Trophoblast cell (in vitro differentiated cells and primary cell): ENCODE measurements at regions not wholly inside any gene's neighbourhood (a gene's known extent, or its start where the extent isn't known, plus 50 kb on each side); places are given as distances from the start of the nearest gene placed in this dataset.
A peak's percentile ranks its signal among the peaks of the same experiment; 100 is the strongest.

Experiments
- DNase-seq, 2 donors: peaks; one replicate each; pipeline ENCODE4 v3.0.0-alpha.2; 2016
- H2AFZ ChIP-seq: 2 replicates; pipeline ENCODE4 v1.6.1; 2013; ENCODE audit warnings: low read length, moderate library complexity, mild to moderate bottlenecking; ENCODE audit not compliant: insufficient read depth, poor library complexity
- H2AK5ac ChIP-seq: 2 replicates; pipeline ENCODE4 v1.6.1; 2013; ENCODE audit warnings: mild to moderate bottlenecking, low read length
- H2BK120ac ChIP-seq: 2 replicates; pipeline ENCODE4 v1.6.1; 2013; ENCODE audit warnings: low read length, mild to moderate bottlenecking, moderate library complexity; ENCODE audit not compliant: insufficient read depth, poor library complexity
- H2BK12ac ChIP-seq: 2 replicates; pipeline ENCODE4 v1.6.1; 2013; ENCODE audit warnings: mild to moderate bottlenecking, low read length, moderate library complexity
- H2BK5ac ChIP-seq: 2 replicates; pipeline ENCODE4 v1.6.1; 2013; ENCODE audit warnings: low read length, low read depth, moderate library complexity, mild to moderate bottlenecking; ENCODE audit not compliant: poor library complexity
- H3K14ac ChIP-seq: 2 replicates; pipeline ENCODE4 v1.6.1; 2013; ENCODE audit warnings: mild to moderate bottlenecking, low read length
- H3K18ac ChIP-seq: 2 replicates; pipeline ENCODE4 v1.6.1; 2013; ENCODE audit warnings: mild to moderate bottlenecking, low read length
- H3K23ac ChIP-seq: 2 replicates; pipeline ENCODE4 v1.6.1; 2013; ENCODE audit warnings: low read length
- H3K27ac ChIP-seq: 2 replicates; pipeline ENCODE4 v1.5.1; 2013; ENCODE audit warnings: low read depth, mild to moderate bottlenecking, inconsistent platforms, low read length, moderate library complexity
- H3K27me3 ChIP-seq: 2 replicates; pipeline ENCODE4 v1.6.1; 2013; ENCODE audit warnings: inconsistent platforms, mild to moderate bottlenecking, low read length, moderate library complexity; ENCODE audit not compliant: insufficient read depth
- H3K36me3 ChIP-seq, 2 experiments: 1 replicate in 1 of 2; 2 replicates in 1 of 2; pipeline ENCODE4 v1.6.1; 2013; ENCODE audit warnings: low read length in 2 of 2, mild to moderate bottlenecking in 2 of 2, moderate library complexity in 1 of 2; ENCODE audit not compliant: insufficient read depth in 2 of 2, control insufficient read depth in 1 of 2
- H3K4ac ChIP-seq: 2 replicates; pipeline ENCODE4 v1.6.1; 2013; ENCODE audit warnings: low read depth, mild to moderate bottlenecking, low read length, moderate library complexity
- H3K4me1 ChIP-seq, 2 experiments: 1 replicate in 1 of 2; 2 replicates in 1 of 2; pipeline ENCODE4 v1.6.1; 2013; ENCODE audit warnings: low read length in 2 of 2, mild to moderate bottlenecking in 2 of 2, moderate library complexity in 1 of 2; ENCODE audit not compliant: insufficient read depth in 2 of 2, control insufficient read depth in 1 of 2
- H3K4me2 ChIP-seq: 2 replicates; pipeline ENCODE4 v1.6.1; 2013; ENCODE audit warnings: inconsistent platforms, mild to moderate bottlenecking, low read length, moderate library complexity
- H3K4me3 ChIP-seq: 2 replicates; pipeline ENCODE4 v1.5.1; 2013; ENCODE audit warnings: mild to moderate bottlenecking, low read depth, low read length, inconsistent platforms
- H3K79me1 ChIP-seq: one replicate; pipeline ENCODE4 v1.6.1; 2013; ENCODE audit warnings: low read length
- H3K79me2 ChIP-seq: 2 replicates; pipeline ENCODE4 v1.6.1; 2013; ENCODE audit warnings: low read length, mild to moderate bottlenecking; ENCODE audit not compliant: control insufficient read depth, insufficient read depth, poor library complexity
- H3K9ac ChIP-seq: 2 replicates; pipeline ENCODE4 v1.6.1; 2013; ENCODE audit warnings: mild to moderate bottlenecking, low read length
- H3K9me3 ChIP-seq: 2 replicates; pipeline ENCODE4 v1.6.1; 2013; ENCODE audit warnings: low read depth, mild to moderate bottlenecking, control low read depth, inconsistent platforms, low read length; ENCODE audit not compliant: insufficient read depth
- H4K12ac ChIP-seq: 2 replicates; pipeline ENCODE4 v1.6.1; 2013; ENCODE audit warnings: low read depth, mild to moderate bottlenecking, low read length, moderate library complexity
- H4K8ac ChIP-seq: 2 replicates; pipeline ENCODE4 v1.6.1; 2013; ENCODE audit warnings: low read depth, mild to moderate bottlenecking, low read length, moderate library complexity
- H4K91ac ChIP-seq: one replicate; pipeline ENCODE4 v1.6.1; 2013; ENCODE audit warnings: low read depth, mild to moderate bottlenecking, low read length, moderate library complexity
- WGBS: extraction: QIAGEN DNeasy Blood & Tissue Kit; methylation state at CpG from one replicate; pipeline ENCODE4 v1.1.7; 2013; ENCODE audit warnings: missing lambda C conversion rate; ENCODE audit not compliant: insufficient read length, insufficient coverage; ENCODE audit errors: extremely low coverage; 5-methylcytosine and 5-hydroxymethylcytosine counted together

- peaks cover 23 to 25% of the 10 kb centered on the region in 2 experiments for H3K4me1 ChIP-seq
- H3K4me2 ChIP-seq: no peak overlapping the region
- H4K91ac ChIP-seq: no peak overlapping the region
- peak in 1 of 2 donors; percentile 66 for DNase-seq
- no peak overlapping the region for H3K4ac ChIP-seq
- no peak overlapping the region for H3K4me3 ChIP-seq
- no peak overlapping the region for H3K9ac ChIP-seq
- H3K36me3 ChIP-seq: no peaks in the 10 kb centered on the region
- H3K18ac ChIP-seq: no peak overlapping the region
- no peaks in the 10 kb centered on the region for H3K79me2 ChIP-seq
- no peaks in the 10 kb centered on the region for H3K9me3 ChIP-seq
- no peak overlapping the region for H3K23ac ChIP-seq
- no peak overlapping the region for H4K12ac ChIP-seq
- no peak overlapping the region for H2BK12ac ChIP-seq
- no peak overlapping the region for H4K8ac ChIP-seq
- H2BK5ac ChIP-seq: no peak overlapping the region
- H3K27ac ChIP-seq: no peak overlapping the region
- no peaks in the 10 kb centered on the region for H3K27me3 ChIP-seq
- no peak overlapping the region for H2AFZ ChIP-seq
- H3K14ac ChIP-seq: no peak overlapping the region
- WGBS: no CpG with 5 or more reads among the region's 2 CpGs
- peaks cover 2% of the 10 kb centered on the region for H3K79me1 ChIP-seq
- no peak overlapping the region for H2BK120ac ChIP-seq
- H2AK5ac ChIP-seq: no peak overlapping the region
These were observed 69.7 kb upstream of the PRDM11 start for GRCh38 chr11:45076761-45077160.

- H2BK120ac ChIP-seq: no peak overlapping the region
- H3K4ac ChIP-seq: no peak overlapping the region
- H3K79me2 ChIP-seq: no peaks in the 10 kb centered on the region
- H3K14ac ChIP-seq: no peak overlapping the region
- no peak overlapping the region for H3K9ac ChIP-seq
- H3K4me1 ChIP-seq: peaks cover 23 to 25% of the 10 kb centered on the region in 2 experiments
- no peak overlapping the region for H2AK5ac ChIP-seq
- no peak overlapping the region for H2BK12ac ChIP-seq
- H2AFZ ChIP-seq: no peak overlapping the region
- no peak overlapping the region for H4K8ac ChIP-seq
- no CpG with 5 or more reads among the region's 16 CpGs for WGBS
- H3K27ac ChIP-seq: no peak overlapping the region
- no peak for DNase-seq
- no peak overlapping the region for H2BK5ac ChIP-seq
- H3K4me2 ChIP-seq: peak overlapping the region; percentile 0
- no peaks in the 10 kb centered on the region for H3K9me3 ChIP-seq
- peaks cover 2% of the 10 kb centered on the region for H3K79me1 ChIP-seq
- H3K36me3 ChIP-seq: no peaks in the 10 kb centered on the region
- H3K27me3 ChIP-seq: no peaks in the 10 kb centered on the region
- H3K18ac ChIP-seq: no peak overlapping the region
- no peak overlapping the region for H3K23ac ChIP-seq
- no peak overlapping the region for H4K12ac ChIP-seq
- no peak overlapping the region for H3K4me3 ChIP-seq
- no peak overlapping the region for H4K91ac ChIP-seq
These were observed 68.0 kb upstream of the PRDM11 start for GRCh38 chr11:45078236-45079074.

GRCh38 chr11:45079075-45079444 lies 67.4 kb upstream of the PRDM11 start:
- Histone ChIP-seq H3K9me3 (no peaks in the 10 kb centered on the region), H3K4me1 (peaks cover 23 to 25% of the 10 kb centered on the region in 2 experiments), H2BK12ac (no peak overlapping the region), H3K4me3 (no peak overlapping the region), H3K18ac (no peak overlapping the region), H3K27me3 (no peaks in the 10 kb centered on the region), H3K4ac (no peak overlapping the region), H3K79me1 (peaks cover 2% of the 10 kb centered on the region), H3K23ac (no peak overlapping the region), H3K9ac (no peak overlapping the region), H2BK5ac (no peak overlapping the region), H2AK5ac (no peak overlapping the region), H2BK120ac (no peak overlapping the region), H2AFZ (no peak overlapping the region), H3K14ac (peak overlapping the region; percentile 35), H4K91ac (no peak overlapping the region), H3K79me2 (no peaks in the 10 kb centered on the region), H4K8ac (no peak overlapping the region), H3K36me3 (no peaks in the 10 kb centered on the region), H3K4me2 (no peak overlapping the region), H4K12ac (no peak overlapping the region), H3K27ac (no peak overlapping the region)
- DNase-seq: no peak
- WGBS: no CpG with 5 or more reads among the region's 4 CpGs

- peak overlapping the region; percentile 35 for H3K14ac ChIP-seq
- no peak overlapping the region for H2BK120ac ChIP-seq
- no peak overlapping the region for H2BK5ac ChIP-seq
- H3K79me2 ChIP-seq: no peaks in the 10 kb centered on the region
- no peaks in the 10 kb centered on the region for H3K27me3 ChIP-seq
- no peak for DNase-seq
- no peak overlapping the region for H3K4ac ChIP-seq
- peak overlapping the region; percentile 32 for H3K4me3 ChIP-seq
- WGBS: no CpG with 5 or more reads among the region's 1 CpG
- H4K91ac ChIP-seq: no peak overlapping the region
- peaks cover 2% of the 10 kb centered on the region for H3K79me1 ChIP-seq
- no peak overlapping the region for H4K12ac ChIP-seq
- no peak overlapping the region for H3K18ac ChIP-seq
- no peaks in the 10 kb centered on the region for H3K36me3 ChIP-seq
- H3K4me1 ChIP-seq: peaks cover 23 to 25% of the 10 kb centered on the region in 2 experiments
- peak overlapping the region; percentile 29 for H3K23ac ChIP-seq
- H3K27ac ChIP-seq: no peak overlapping the region
- no peak overlapping the region for H3K4me2 ChIP-seq
- no peak overlapping the region for H3K9ac ChIP-seq
- H2BK12ac ChIP-seq: no peak overlapping the region
- H3K9me3 ChIP-seq: no peaks in the 10 kb centered on the region
- H2AK5ac ChIP-seq: no peak overlapping the region
- H2AFZ ChIP-seq: no peak overlapping the region
- H4K8ac ChIP-seq: no peak overlapping the region
These were observed 66.9 kb upstream of the PRDM11 start for GRCh38 chr11:45079567-45079942.
